Prostate gland (tissue), 2 donors: ENCODE measurements at regions not wholly inside any gene's neighbourhood (a gene's known extent, or its start where the extent isn't known, plus 50 kb on each side); places are given as distances from the start of the nearest gene placed in this dataset.

Experiments
- POLR2A ChIP-seq: fragments of 450-650 bp; IDR thresholded peaks from one replicate; pipeline ENCODE4 v1.6.1; 2016; ENCODE audit warnings: antibody characterized with exemption, mild to moderate bottlenecking
- POLR2AphosphoS5 ChIP-seq: sonication (generic); formaldehyde crosslinking; IDR thresholded peaks from one replicate; pipeline ENCODE4 v1.6.1; 2017; ENCODE audit warnings: antibody characterized with exemption
- TF ChIP-seq, protein P1 (sequence below), 4 experiments: fragments of 200-600 bp in 2 of 4; fragments of 450-650 bp in 2 of 4; sonication (generic) in 2 of 4; IDR thresholded peaks; 1 replicate in 3 of 4; 2 replicates in 1 of 4; pipeline ENCODE4 v1.5.1; 2016 to 2019; ENCODE audit warnings: antibody characterized with exemption in 4 of 4, mild to moderate bottlenecking in 2 of 4, moderate library complexity in 2 of 4

DNA sequence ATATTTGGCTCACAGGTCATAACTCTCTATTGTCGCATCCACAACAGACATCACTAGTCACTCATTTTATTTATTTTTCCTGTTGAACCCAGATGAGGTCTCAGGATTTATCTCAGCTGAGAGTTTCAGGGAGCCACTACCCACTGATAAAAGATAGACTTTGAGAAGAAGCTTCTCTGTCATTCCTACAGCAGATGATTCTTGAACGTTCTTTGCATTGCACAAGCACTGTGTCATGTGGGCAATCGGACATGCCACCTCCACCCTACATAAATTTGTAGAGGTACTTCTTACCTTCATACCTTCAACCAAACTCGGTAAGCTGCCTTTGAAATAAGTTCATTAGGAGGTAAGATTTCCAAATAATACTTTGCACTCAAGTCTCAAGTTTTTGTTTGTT is 627.9 kb upstream of the TBX3 start:
- TF ChIP-seq, protein P1, sequence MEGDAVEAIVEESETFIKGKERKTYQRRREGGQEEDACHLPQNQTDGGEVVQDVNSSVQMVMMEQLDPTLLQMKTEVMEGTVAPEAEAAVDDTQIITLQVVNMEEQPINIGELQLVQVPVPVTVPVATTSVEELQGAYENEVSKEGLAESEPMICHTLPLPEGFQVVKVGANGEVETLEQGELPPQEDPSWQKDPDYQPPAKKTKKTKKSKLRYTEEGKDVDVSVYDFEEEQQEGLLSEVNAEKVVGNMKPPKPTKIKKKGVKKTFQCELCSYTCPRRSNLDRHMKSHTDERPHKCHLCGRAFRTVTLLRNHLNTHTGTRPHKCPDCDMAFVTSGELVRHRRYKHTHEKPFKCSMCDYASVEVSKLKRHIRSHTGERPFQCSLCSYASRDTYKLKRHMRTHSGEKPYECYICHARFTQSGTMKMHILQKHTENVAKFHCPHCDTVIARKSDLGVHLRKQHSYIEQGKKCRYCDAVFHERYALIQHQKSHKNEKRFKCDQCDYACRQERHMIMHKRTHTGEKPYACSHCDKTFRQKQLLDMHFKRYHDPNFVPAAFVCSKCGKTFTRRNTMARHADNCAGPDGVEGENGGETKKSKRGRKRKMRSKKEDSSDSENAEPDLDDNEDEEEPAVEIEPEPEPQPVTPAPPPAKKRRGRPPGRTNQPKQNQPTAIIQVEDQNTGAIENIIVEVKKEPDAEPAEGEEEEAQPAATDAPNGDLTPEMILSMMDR (IDR thresholded peaks at IDR 0.05), result no peak
- TF ChIP-seq POLR2AphosphoS5, result no peak
- TF ChIP-seq POLR2A, result no peak
